Neural progenitor cell (in vitro differentiated cells): ENCODE measurements at regions not wholly inside any gene's neighbourhood (a gene's known extent, or its start where the extent isn't known, plus 50 kb on each side); places are given as distances from the start of the nearest gene placed in this dataset.

Experiments used
- DNase-seq: peaks from one replicate; pipeline ENCODE4 v3.0.0-alpha.2; 2016; ENCODE audit warnings: low spot score
- H2AFZ ChIP-seq: fragments of 200-600 bp; sonication (generic); replicated peaks from 2 replicates; pipeline ENCODE4 v1.6.1; 2016; ENCODE audit warnings: antibody characterized with exemption
- H3F3A ChIP-seq: fragments of 200-600 bp; sonication (generic); 2 replicates; pipeline ENCODE4 v1.6.1; 2016; ENCODE audit warnings: antibody characterized with exemption, low read depth
- H3K27ac ChIP-seq: fragments of 200-600 bp; sonication (generic); 2 replicates; pipeline ENCODE4 v1.5.1; 2016; ENCODE audit warnings: mild to moderate bottlenecking
- H3K27me3 ChIP-seq: fragments of 200-600 bp; sonication (generic); 2 replicates; pipeline ENCODE4 v1.6.1; 2016; ENCODE audit warnings: mild to moderate bottlenecking, moderate library complexity
- H3K36me3 ChIP-seq: fragments of 200-600 bp; sonication (generic); 2 replicates; pipeline ENCODE4 v1.5.1; 2016
- H3K4me1 ChIP-seq: fragments of 200-600 bp; sonication (generic); 2 replicates; pipeline ENCODE4 v1.6.1; 2016; ENCODE audit warnings: mixed run types
- H3K4me2 ChIP-seq: fragments of 200-600 bp; sonication (generic); 2 replicates; pipeline ENCODE4 v1.6.1; 2016
- H3K4me3 ChIP-seq: fragments of 200-600 bp; sonication (generic); 2 replicates; pipeline ENCODE4 v1.5.1; 2016
- H3K79me2 ChIP-seq: fragments of 200-600 bp; sonication (generic); 2 replicates; pipeline ENCODE4 v1.6.1; 2016; ENCODE audit warnings: low read depth
- H3K9ac ChIP-seq: fragments of 200-600 bp; sonication (generic); 2 replicates; pipeline ENCODE4 v1.6.1; 2016
- H3K9me3 ChIP-seq: fragments of 200-600 bp; sonication (generic); 2 replicates; pipeline ENCODE4 v1.5.1; 2016; ENCODE audit warnings: low read depth
- H4K20me1 ChIP-seq: fragments of 200-600 bp; sonication (generic); 2 replicates; pipeline ENCODE4 v1.6.1; 2016; ENCODE audit warnings: low read depth
- H3K27ac Mint-ChIP-seq: 3 replicates; pipeline ENCODE4 v1.8.0; 2021; ENCODE audit warnings: mixed read lengths
- H3K27me3 Mint-ChIP-seq: 2 replicates; pipeline ENCODE4 v1.8.0; 2022; ENCODE audit warnings: low read depth, mild to moderate bottlenecking, inconsistent platforms, moderate library complexity, mixed read lengths; ENCODE audit not compliant: insufficient read depth
- H3K36me3 Mint-ChIP-seq: 3 replicates; pipeline ENCODE4 v1.8.0; 2021; ENCODE audit warnings: mixed read lengths
- H3K4me1 Mint-ChIP-seq: 3 replicates; pipeline ENCODE4 v1.8.0; 2021; ENCODE audit warnings: mixed read lengths
- H3K4me3 Mint-ChIP-seq: 3 replicates; pipeline ENCODE4 v1.8.0; 2021; ENCODE audit warnings: mild to moderate bottlenecking, moderate library complexity, mixed read lengths
- H3K9me3 Mint-ChIP-seq: 3 replicates; pipeline ENCODE4 v1.8.0; 2020; ENCODE audit warnings: mixed read lengths
- EZH2 ChIP-seq: fragments of 200-600 bp; sonication (generic); IDR thresholded peaks from 2 replicates; pipeline ENCODE4 v1.6.1; 2017; ENCODE audit warnings: antibody characterized with exemption, mild to moderate bottlenecking, moderate library complexity
- EZH2phosphoT487 ChIP-seq: fragments of 200-600 bp; sonication (generic); IDR thresholded peaks from 2 replicates; pipeline ENCODE4 v1.6.1; 2017; ENCODE audit warnings: antibody characterized with exemption
- TF ChIP-seq, protein P1 (sequence below): fragments of 200-600 bp; sonication (generic); IDR thresholded peaks from 2 replicates; pipeline ENCODE4 v1.5.1; 2017; ENCODE audit warnings: antibody characterized with exemption, mild to moderate bottlenecking

DNA sequence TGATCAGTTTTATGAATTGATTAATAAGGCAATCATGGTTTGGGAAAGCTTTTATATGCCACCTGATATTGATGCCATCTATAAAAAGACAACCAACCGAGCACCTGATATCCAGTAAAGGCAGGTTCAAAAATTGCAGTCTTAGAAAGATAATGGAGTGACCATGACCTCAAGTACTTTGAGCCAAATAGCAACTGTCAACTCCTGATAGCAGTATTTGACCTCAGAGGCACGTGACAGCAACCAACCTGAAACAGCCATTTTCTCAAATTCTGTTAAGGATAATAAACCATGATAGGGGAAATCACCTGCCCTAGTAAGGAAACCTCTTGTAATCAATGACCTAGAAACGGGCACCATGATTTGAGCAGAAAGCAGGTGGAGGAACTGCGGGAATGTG, 77.1 kb upstream of the NFE2L3 start:
- no peak for DNase-seq
- no peaks in the 10 kb centered on the region for H4K20me1 ChIP-seq
- TF ChIP-seq EZH2 = no peak
- TF ChIP-seq, protein P1, sequence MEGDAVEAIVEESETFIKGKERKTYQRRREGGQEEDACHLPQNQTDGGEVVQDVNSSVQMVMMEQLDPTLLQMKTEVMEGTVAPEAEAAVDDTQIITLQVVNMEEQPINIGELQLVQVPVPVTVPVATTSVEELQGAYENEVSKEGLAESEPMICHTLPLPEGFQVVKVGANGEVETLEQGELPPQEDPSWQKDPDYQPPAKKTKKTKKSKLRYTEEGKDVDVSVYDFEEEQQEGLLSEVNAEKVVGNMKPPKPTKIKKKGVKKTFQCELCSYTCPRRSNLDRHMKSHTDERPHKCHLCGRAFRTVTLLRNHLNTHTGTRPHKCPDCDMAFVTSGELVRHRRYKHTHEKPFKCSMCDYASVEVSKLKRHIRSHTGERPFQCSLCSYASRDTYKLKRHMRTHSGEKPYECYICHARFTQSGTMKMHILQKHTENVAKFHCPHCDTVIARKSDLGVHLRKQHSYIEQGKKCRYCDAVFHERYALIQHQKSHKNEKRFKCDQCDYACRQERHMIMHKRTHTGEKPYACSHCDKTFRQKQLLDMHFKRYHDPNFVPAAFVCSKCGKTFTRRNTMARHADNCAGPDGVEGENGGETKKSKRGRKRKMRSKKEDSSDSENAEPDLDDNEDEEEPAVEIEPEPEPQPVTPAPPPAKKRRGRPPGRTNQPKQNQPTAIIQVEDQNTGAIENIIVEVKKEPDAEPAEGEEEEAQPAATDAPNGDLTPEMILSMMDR = no peak
- no peak for TF ChIP-seq EZH2phosphoT487
- H3K4me3 Mint-ChIP-seq = no peak overlapping the region
- peaks cover 8% of the 10 kb centered on the region for H3F3A ChIP-seq
- H3K36me3 ChIP-seq = no peaks in the 10 kb centered on the region
- H3K4me1 Mint-ChIP-seq = peaks cover 29% of the 10 kb centered on the region
- H3K9me3 Mint-ChIP-seq = no peaks in the 10 kb centered on the region
- H2AFZ ChIP-seq = no peak overlapping the region
- peaks cover 25% of the 10 kb centered on the region for H3K4me1 ChIP-seq
- H3K4me3 ChIP-seq = no peak overlapping the region
- H3K79me2 ChIP-seq = no peaks in the 10 kb centered on the region
- no peak overlapping the region for H3K4me2 ChIP-seq
- no peak overlapping the region for H3K27ac ChIP-seq
- no peaks in the 10 kb centered on the region for H3K27me3 ChIP-seq
- H3K9ac ChIP-seq = no peak overlapping the region
- H3K36me3 Mint-ChIP-seq = no peaks in the 10 kb centered on the region
- peaks cover 2% of the 10 kb centered on the region for H3K27me3 Mint-ChIP-seq
- no peaks in the 10 kb centered on the region for H3K9me3 ChIP-seq
- H3K27ac Mint-ChIP-seq = no peak overlapping the region

DNA sequence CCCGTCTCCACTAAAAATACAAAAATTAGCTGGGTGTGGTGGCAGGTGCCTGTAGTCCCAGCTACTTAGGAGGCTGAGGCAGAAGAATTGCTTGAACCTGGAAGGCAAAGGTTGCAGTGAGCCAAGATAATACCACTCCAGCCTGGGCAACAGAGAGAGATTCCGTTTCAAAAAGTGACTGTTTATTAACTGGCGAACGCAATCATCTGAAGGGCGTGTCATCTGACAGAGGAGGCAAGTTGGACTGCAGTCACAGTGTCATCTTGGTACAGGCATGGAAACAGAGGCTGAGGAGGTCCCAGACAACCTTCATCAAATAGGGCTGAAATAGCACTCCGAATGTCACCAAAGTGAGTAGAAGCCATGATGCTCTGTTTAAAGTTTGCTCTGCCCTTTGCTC, 75.3 kb upstream of the NFE2L3 start:
- no peak for DNase-seq
- Mint-ChIP-seq H3K36me3 (no peaks in the 10 kb centered on the region), H3K9me3 (no peaks in the 10 kb centered on the region), H3K4me1 (peaks cover 41% of the 10 kb centered on the region), H3K27ac (no peak overlapping the region), H3K27me3 (peaks cover 5% of the 10 kb centered on the region), H3K4me3 (no peak overlapping the region)
- Histone ChIP-seq H3K4me1 (peaks cover 34% of the 10 kb centered on the region), H3K36me3 (no peaks in the 10 kb centered on the region), H3K79me2 (no peaks in the 10 kb centered on the region), H3K27ac (no peak overlapping the region), H3F3A (peaks cover 8% of the 10 kb centered on the region), H3K9me3 (no peaks in the 10 kb centered on the region), H3K9ac (no peak overlapping the region), H3K4me3 (no peak overlapping the region), H3K4me2 (no peak overlapping the region), H2AFZ (no peak overlapping the region), H3K27me3 (no peaks in the 10 kb centered on the region), H4K20me1 (no peaks in the 10 kb centered on the region)
- TF ChIP-seq EZH2phosphoT487 (no peak), EZH2 (no peak)
- TF ChIP-seq, protein P1 = no peak

DNA sequence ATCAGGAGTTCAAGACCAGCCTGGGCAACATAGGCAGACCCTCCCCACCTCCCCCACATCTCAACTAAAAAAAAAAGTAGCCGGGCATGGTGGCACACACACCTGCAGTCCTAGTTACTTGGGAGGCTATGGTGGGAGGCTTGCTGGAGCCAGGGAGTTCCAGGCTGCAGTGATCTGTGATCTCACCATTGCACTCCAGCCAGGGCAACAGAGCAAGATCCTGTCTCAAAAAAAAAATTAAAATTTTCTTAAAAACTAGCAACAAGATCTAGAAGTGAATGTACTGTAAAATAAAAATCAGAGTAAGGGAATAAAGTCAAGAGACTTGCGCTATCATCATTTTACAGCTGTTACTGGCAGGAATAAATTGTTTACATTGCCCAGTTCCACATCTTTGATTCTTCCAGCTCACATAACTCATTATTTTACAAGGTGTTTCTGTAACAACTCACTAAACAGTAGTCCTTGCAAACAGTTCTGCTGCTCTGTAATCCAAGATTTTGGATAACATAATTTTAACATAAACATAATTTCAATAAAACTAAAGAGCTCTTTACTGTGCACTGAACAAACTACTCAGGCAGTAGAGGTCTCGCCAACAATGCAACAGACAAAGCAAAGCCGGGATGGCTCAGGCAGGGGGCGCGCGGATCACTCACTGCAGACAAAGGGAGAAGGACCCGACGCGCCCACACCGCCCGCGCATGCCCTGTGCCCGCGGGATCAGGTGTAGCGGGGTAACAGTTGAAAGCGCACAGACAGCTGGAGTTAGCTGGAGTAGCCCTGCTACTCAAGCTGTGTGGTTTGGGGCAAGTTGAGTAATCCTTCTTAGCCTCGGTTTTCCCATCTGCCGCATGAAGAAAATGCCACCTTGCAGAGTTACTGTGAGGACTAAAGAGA, 73.3 kb upstream of the NFE2L3 start:
- Histone ChIP-seq H3K4me1 (peaks cover 43% of the 10 kb centered on the region), H3K4me3 (peak overlapping the region; percentile 1), H3F3A (peaks cover 8% of the 10 kb centered on the region), H2AFZ (no peak overlapping the region), H3K79me2 (no peaks in the 10 kb centered on the region), H3K9ac (no peak overlapping the region), H3K9me3 (no peaks in the 10 kb centered on the region), H3K36me3 (no peaks in the 10 kb centered on the region), H3K27me3 (no peaks in the 10 kb centered on the region), H3K27ac (no peak overlapping the region), H4K20me1 (no peaks in the 10 kb centered on the region), H3K4me2 (peak overlapping the region; percentile 53)
- H3K9me3 Mint-ChIP-seq = no peaks in the 10 kb centered on the region
- peaks cover 5% of the 10 kb centered on the region for H3K27me3 Mint-ChIP-seq
- peaks cover 50% of the 10 kb centered on the region for H3K4me1 Mint-ChIP-seq
- peak; percentile 93 for DNase-seq
- H3K4me3 Mint-ChIP-seq = peak overlapping the region; percentile 65
- H3K27ac Mint-ChIP-seq = no peak overlapping the region
- H3K36me3 Mint-ChIP-seq = no peaks in the 10 kb centered on the region
- TF ChIP-seq EZH2 = no peak
- TF ChIP-seq, protein P1 = peak; percentile 52
- no peak for TF ChIP-seq EZH2phosphoT487
